VCaP (cell line): ENCODE measurements at regions not wholly inside any gene's neighbourhood (a gene's known extent, or its start where the extent isn't known, plus 50 kb on each side); places are given as distances from the start of the nearest gene placed in this dataset.

ENCODE experiments used
- H3K27ac ChIP-seq: fragments of 450-650 bp; 2 replicates; pipeline ENCODE4 v1.5.1; 2017
- CTCF ChIP-seq: fragments of 450-650 bp; conservative IDR thresholded peaks from 2 replicates; pipeline ENCODE4 v1.5.1; 2017; ENCODE audit warnings: mild to moderate bottlenecking, moderate library complexity

DNA sequence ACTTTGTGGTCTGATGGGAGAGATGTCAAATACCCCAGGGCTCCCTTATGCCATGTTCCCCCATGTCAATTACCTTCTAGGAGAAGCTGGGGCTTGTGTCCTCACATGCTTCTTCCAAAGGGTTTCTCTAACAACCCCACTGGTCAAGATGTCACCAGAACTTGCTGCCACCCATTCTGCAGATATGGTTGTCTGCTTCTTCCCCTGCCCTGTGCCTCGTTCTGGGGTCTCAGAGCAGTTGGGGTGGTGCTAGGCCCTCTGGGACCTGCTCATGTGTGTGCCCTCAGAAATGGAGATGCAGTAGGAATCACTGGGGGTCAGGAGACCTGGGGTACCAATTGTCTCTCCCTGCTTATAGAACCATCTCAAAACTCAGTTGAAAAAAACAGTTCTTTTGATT is 268.6 kb downstream of the MYCN start:
- H3K27ac ChIP-seq, result no peak overlapping the region
- no peak for TF ChIP-seq CTCF

GRCh38 chr2:16208241-16208797 is 268.0 kb downstream of the MYCN start:
- TF ChIP-seq CTCF, result no peak
- no peak overlapping the region for H3K27ac ChIP-seq

DNA sequence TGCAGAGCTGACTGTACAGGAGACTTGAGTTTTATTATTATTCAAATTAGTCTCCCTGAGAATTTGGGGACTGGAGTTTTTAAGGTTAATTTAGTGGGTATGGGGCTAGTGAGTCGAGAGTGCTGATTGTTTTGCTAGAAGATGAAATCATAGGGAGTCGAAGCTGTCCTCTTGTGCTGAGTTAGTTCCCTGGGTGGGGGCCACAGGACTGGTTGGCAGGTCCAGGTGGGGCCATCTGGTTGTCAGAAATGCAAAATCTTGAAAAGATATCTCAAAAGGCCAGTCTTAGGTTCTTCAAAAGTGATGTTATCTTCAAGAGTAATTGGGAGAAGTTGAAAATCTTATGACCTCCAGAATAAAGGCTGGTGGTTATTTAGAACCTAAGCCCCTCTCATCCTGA is 267.3 kb downstream of the MYCN start:
- TF ChIP-seq CTCF, result no peak
- H3K27ac ChIP-seq, result no peak overlapping the region

GRCh38 chr2:16207151-16207550 is 266.8 kb downstream of the MYCN start:
- no peak overlapping the region for H3K27ac ChIP-seq
- TF ChIP-seq CTCF, result no peak

GRCh38 chr2:16206191-16206944 is 266.0 kb downstream of the MYCN start:
- H3K27ac ChIP-seq, result no peak overlapping the region
- no peak for TF ChIP-seq CTCF

- no peak for TF ChIP-seq CTCF
- no peak overlapping the region for H3K27ac ChIP-seq
Observed at GRCh38 chr2:16205631-16206030, 265.3 kb downstream of the MYCN start.

DNA sequence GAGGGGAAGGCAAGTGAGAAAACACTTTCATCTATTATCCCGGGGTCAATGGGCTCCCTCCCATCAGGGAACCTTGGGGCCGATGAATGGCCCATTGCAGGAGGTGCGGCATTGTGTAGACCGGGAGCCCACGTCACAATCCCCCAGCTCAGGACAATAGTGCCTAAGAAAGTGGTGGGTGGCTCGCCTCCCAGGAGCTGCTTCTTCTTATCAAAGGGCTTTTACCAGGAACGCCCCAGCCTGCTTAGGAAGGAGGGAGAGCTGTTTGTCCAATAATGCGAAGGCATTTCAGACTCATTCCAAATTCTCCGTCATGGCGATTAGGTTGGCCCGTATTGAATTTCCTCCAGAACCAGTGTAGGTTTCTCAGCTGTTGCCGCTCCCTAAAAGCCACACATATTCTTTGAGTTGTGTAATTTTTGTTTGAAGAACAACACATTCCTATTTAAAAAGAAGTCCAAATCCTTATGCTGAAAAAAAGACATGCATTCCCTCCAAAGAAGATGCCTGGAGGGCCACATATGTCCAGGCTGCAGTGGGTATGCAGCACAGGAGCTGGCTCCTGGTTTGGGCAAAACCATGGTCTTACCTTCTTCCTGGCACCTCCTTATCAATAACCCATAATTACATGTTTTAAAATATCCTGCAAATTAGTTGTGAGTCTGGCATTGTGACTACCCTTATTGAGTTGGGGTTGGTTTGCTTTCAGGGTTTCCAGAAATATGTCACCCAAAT is 264.7 kb downstream of the MYCN start:
- no peak for TF ChIP-seq CTCF
- no peak overlapping the region for H3K27ac ChIP-seq
